NT2/D1 (cell line): ENCODE measurements at regions not wholly inside any gene's neighbourhood (a gene's known extent, or its start where the extent isn't known, plus 50 kb on each side); places are given as distances from the start of the nearest gene placed in this dataset.

ENCODE experiments used
- SUZ12 ChIP-seq: IDR thresholded peaks from 2 replicates; pipeline ENCODE4 v1.6.1; 2011; ENCODE audit not compliant: insufficient read length, insufficient read depth; ENCODE audit errors: extremely low read depth
- YY1 ChIP-seq: IDR thresholded peaks from 2 replicates; pipeline ENCODE4 v1.6.1; 2011; ENCODE audit not compliant: insufficient read length, insufficient read depth
- ZNF274 ChIP-seq: IDR thresholded peaks from 2 replicates; pipeline ENCODE4 v1.6.1; 2011; ENCODE audit warnings: mild to moderate bottlenecking, low read depth, low read length

DNA sequence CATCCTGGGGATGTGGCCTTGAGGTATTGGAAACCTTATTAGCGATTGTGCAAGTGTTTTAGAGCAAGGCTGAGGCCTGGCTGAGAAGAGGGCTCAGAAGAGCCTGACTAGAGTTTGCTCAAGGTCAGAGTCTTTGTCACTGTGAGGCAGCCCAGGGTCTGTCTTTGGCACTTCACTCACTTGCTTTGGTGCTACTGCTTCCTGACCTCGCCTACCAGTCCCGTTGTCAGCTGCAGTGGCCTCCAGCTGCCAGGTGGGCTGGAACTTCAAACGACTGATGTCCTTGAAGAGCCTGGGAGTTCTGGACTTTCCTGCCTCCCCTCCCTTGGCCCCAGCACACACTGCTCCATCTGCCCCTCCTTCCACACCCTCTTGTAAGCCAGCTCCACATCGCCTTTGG lies 228.0 kb downstream of the SNX18 start:
- TF ChIP-seq YY1 (no peak), SUZ12 (no peak), ZNF274 (no peak)
